HG03045 (cell line): ENCODE measurements at regions not wholly inside any gene's neighbourhood (a gene's known extent, or its start where the extent isn't known, plus 50 kb on each side); places are given as distances from the start of the nearest gene placed in this dataset.
"Not testable (repeated sequence)": the region's sequence is repeated elsewhere in the genome, so short reads cannot be mapped to it uniquely, and the experiment has no call there.

ENCODE experiments used
- ATAC-seq: cut with Tn5 transposase; IDR thresholded peaks from one replicate; pipeline ENCODE4 v1.9.1; 2021; ENCODE audit warnings: mild to moderate bottlenecking, moderate library complexity; ENCODE audit not compliant: unreplicated experiment

DNA sequence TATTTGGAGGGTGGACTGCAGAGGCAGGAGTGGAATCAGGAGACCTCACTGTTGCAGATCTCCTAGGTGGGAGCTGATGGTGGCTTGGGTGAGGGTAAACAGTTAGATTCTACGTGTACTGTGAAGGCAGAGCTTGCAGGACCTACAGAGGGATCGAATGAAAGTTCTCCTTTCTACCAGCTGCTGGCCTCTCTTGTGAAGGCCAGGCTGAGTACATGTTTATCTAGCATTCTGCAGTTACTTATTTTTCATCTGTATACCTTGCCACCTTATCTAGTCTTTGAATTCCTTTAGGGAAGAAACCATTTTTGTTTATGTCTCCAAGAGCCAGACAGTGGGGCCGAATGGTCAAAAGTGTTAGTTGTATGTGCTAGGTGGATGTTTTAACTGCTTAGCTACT lies 57.6 kb downstream of the PTTG1 start:
- no peak for ATAC-seq

DNA sequence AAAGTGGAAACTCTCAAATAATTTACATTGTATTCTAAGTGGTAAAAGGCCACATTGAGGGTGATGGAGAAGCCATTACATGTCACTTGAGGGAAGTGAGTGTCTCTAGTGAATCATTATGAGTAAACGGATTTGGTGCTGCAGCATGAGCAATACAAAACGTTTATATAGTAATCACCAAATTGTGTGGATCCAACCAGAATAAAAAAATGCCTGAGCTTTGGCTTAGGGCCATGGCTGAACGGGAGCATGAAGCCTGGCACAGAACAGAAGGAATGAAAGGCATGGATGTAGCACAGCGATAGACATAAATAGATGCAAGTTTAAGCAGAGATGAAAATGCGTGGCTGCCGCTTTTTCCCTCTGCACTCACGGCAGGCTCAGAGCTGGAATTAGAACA lies 58.3 kb downstream of the PTTG1 start:
- ATAC-seq: no peak

DNA sequence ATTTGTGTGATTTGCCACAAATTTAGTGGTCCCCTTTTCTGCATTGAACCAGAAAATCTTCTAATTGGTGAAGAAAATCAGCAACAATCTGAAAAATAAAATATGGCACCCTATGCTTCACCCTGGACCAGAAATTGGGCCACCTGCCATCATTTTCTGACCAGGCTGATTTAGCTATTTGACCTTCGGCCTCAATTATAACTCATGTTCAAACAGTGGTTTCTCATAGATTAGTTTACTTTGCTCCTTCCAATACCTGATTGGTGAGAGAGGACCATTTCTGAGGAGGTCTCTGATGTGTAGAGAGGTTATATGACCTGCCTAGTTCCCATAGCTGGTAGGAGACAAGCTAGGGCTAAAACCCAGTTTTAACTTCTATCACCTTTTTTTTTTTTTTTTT lies 59.0 kb downstream of the PTTG1 start:
- no peak for ATAC-seq

DNA sequence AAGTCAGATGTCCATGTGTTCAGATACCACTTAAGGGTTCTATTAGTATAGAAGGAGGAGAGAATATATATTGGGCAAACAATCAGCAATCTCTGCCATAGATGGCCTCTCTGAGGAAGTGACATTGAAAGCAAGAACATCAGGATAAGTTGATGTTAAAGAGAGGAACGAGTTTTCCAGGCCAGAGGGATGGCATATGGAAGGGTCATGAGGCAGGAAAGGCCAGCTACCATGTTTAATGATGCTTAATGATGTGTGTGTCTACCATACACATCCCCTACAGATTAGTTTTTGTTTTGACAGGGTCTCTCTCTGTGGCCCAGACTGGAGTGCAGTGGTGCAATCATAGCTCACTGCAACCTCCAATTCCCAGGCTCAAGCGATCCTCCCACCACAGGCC lies 63.0 kb downstream of the PTTG1 start:
- no peak for ATAC-seq

DNA sequence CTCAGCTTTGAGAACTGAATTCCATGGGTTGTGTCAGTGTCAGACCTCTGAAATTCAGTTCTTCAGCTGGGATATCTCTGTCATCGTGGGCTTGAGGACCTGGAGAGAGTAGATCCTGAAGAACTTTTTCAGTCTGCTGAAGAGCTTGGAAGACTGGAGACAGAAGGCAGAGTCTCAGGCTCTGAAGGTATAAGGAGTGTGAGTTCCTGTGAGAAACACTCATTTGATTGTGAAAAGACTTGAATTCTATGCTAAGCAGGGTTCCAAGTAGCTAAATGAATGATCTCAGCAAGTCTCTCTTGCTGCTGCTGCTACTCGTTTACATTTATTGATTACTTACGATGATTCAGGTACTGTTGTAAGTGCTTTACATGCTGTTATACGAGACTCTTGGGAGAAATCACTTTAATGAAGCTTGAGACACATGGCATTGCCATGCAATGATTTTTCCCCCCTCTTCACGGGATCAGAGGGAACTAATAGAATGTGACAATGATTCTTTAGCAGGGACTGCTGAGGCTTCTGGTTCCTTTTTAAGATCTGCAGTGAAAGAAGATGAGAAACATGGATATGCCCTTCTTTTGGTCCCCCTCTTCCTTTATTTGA lies 63.8 kb downstream of the PTTG1 start:
- ATAC-seq: no peak

DNA sequence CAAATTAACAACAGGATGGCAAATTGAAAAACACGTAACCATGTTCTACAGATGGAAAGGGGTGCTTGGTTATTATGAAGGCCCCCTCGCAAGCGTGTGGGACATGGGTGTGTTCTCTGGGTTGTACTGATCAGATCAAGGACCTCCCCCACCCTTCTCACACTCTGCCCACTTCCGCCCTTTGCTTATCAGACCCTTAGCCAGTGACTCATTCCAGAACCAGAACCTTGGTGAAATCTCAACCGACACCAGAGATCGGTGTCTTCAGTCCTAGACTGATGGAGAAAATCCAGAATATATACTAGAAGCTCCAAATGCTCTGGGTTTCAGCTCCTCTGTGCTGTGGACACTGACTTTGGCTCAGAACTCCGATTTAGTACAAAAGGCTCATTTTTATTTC lies 64.9 kb downstream of the PTTG1 start:
- ATAC-seq: peak; percentile 43

DNA sequence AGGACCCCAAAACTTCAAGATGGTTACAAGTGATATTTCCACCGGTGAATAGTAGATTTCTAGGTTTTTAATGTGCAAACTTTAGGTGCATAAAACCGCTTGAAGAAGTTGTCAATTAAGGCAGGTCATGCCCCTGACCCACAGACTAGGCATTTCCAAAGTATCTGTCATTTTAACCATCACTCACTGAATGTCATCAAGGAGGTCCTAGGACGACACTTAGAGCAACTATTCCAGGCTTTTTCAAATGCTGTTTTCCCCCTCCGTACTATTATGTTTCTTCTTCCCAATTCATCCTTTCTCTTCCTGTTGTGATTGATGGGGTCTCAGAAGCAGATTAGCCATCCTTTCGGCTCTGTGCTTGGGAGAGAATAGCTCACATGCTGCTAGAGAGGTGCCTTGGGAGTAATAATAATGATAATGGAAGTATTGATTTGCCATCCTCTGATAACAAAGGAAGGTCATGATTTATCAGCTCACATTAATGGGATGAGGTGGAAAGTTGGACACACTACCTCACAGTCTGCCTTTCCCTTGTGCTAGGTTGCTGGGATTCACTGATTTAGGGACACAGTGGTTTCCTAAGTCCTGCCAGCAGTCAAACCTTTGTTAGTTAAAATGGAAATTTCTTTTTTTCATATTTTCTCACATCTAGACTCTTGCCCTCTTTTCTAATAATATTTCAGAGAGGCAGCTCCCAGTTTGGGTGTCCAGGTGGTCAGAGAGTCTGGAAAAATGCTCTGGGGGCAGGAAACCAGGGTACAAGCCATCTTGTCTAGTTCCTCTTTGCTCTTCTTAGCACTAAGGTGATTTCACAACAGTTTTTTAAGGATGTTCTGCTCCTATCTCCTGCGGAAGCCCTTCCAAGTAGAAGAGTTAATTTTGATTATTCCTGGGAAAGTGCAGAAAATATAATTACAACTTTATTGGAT lies 67.0 kb downstream of the PTTG1 start:
- ATAC-seq: no peak

DNA sequence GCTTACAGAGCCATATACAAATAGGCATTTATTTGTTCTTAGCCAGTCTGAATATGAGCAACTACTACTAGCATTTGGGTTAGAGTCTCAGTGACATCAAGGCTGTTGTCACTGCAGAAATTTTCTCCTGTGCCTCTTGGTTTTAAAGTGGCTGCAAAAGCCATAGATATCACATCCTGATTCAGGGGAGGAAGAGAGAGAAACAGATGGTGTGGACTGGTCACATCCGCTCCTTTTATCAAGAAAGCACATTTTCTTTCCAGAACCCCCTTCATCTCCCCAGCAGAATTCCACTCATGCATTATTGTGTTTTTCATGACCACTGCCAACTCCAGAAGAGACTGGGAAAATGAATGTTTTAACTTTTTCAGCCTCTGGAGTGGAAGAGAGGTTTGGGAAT lies 69.8 kb downstream of the PTTG1 start:
- ATAC-seq: no peak

DNA sequence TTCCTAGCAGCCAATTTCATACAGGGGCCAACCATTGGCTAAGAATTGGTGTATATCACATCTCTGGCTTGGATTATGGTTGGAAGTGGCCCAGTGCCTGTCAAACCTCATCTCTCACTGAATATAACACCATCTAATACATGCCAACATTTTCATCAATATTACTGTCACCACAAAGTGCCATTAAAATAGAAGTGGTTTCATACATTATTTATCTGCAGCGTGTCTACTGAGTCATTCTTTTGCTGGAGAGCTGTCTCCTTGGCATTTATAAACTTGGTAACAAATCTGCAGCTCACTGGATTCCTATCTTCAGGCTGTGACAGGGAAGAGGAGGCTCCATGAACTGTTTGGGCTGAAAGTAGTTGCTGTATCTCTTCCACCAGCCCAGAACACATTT lies 70.9 kb downstream of the PTTG1 start:
- no peak for ATAC-seq

DNA sequence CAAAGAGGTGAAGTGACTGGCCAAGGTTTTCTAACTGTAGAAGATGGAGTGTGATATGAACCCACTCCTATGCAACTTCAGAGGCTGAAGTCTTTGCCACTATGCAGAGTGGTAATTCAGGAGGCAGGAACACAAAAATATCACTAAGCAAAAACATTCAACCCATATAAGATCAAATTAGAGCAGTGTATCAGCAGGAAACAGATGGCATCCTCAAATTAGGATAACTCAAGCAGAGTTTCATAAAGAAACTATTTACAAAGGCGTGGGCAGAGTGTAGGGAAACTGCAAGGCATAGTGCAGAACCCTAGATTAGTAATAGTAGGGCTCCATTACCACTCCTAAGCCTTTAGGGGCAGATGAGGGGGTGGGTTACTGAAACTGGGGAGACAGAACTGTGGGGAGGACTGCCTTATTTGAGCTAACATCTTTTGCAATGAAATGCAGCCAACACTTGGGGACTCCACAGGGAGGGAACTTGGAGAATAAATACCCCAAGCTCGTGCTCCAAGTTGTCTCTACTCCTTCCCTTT lies 72.2 kb downstream of the PTTG1 start:
- ATAC-seq: no peak

DNA sequence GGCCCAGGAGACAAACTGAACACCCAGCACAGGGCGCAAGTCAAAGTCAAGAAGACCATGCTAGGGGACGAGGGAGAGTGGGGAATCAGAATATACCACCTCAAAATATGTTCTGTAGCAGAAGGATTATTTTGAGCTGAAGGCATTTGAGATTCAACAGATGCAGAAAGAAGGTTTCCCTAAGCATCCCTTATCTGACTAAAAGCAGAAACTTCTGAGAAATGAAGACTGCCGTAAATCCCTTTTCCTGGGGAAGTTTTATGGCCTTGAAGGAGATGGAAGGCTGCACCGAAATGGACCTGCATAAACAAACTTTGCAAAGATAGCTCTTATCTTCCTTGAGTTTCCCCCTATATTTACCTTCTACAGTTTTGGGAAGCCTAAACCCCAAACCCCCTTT lies 72.8 kb downstream of the PTTG1 start:
- ATAC-seq: no peak

DNA sequence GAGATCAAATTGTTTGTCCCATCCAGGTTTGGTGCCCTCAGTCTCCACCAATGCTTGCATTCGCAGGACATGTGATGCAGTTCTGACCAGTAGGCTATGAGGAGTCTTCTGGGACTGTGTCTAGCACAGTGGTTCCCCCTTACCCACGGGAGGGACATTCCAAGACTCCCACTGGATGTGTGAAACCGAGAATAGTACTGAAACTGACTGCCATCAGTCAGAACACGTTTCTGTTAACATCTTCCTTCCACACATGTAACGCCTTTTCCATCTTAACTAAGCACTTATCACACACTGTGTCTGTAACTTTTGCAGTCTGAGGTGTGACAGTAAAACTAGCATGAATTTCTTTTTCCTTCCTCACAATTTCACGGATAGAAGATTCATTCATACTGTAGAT lies 74.7 kb downstream of the PTTG1 start:
- peak; percentile 67 for ATAC-seq

DNA sequence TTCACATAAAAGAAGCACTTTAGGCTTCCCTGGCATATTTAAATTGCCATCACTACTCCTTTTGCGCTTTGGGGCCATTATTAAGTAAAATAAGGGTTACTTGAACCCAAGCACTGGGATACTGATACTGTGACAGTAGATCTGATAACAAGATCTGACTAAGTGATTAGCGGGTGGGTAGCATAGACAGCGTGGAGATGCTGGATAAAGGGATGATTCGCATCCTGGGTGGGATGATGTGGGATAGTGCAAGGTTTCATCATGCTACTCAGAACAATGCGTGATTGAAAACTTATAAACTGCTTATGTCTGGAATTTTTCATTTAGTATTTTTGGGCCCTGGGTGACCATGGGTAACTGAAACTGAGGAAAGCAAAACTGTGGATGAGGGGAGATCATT lies 75.1 kb downstream of the PTTG1 start:
- ATAC-seq: no peak

DNA sequence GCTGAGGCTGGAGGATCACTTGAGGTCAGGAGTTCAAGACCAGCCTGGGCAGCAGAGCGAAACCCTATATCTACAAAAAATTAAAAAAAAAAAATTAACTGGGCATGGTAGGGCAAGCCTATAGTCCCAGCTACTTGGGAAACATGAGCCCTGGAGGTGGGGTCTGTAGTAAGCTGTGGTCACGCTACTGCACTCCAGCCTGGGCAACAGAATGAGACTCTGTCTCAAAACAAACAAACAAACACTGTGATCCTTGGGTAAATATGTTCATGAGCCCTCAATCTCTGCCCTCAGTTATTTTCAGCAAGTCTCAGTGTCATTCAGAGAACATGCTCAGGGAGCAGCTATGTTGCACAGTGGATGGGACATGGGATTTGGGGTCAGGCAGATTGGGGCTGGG lies 76.2 kb downstream of the PTTG1 start:
- ATAC-seq: no peak

DNA sequence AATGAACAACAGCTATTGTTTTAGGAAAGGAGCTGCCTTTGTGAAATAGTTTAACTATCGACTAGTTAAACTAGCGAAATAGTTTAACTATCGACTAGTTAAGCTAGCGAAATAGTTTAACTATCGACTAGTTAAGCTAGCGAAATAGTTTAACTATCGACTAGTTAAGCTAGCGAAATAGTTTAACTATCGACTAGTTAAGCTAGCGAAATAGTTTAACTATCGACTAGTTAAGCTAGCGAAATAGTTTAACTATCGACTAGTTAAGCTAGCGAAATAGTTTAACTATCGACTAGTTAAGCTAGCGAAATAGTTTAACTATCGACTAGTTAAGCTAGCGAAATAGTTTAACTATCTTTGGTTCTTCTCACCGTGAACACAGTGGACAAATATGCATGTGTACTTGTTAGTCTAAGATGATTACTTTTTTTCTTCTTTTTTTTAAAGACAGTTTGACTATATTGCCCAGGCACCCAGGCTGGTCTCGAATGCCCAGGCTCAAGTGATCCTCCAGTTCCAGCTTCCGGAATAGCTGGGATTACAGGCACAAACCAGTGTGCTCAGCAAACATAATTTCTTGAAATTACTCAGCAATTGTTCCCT lies 76.9 kb downstream of the PTTG1 start:
- not testable (repeated sequence) for ATAC-seq

DNA sequence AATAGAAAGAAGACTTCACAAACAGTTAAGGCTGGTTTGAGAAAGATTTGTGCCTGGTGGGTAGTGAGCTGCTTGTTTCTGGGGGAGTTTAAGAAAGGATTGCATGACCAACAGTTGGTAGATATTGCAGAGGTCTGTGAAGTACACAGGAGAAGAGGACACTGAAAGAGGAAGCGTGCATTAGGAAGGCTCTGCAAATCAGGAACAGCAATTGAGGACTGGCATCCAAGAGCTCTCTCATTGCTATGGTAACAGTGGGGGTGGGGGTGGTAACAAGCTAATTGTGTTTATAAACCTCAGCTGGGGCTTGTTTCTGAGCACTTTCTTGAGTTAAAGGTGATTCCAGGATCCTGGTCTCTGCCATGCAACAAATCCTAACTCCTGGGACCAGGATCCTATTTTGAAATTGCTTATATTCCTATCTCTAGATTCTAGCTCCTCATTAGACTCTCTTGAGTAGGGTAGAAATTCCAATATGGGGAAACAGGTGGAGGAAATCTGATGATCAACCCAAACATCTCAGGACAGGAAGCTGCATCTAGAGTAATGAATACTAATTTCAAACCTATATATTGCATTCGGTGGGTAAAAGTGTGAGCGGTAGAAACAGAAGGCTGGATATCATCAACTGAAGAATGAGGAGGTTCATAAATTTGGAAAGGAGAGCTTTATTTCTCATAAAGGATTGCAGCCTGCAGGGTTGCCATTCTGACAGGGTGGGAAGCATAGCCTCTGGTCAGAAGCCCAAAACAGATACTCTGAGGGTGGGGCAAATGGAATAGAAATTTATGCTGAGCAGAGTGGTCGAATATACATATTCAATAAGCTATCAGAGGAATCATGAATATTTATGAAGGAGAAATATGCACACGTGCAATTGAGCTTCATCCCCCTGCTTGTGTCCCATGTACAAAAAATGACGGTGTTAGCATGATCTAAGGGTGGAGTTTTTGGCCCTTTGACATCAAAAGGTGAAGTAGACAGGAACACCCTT lies 79.4 kb downstream of the PTTG1 start:
- no peak for ATAC-seq

DNA sequence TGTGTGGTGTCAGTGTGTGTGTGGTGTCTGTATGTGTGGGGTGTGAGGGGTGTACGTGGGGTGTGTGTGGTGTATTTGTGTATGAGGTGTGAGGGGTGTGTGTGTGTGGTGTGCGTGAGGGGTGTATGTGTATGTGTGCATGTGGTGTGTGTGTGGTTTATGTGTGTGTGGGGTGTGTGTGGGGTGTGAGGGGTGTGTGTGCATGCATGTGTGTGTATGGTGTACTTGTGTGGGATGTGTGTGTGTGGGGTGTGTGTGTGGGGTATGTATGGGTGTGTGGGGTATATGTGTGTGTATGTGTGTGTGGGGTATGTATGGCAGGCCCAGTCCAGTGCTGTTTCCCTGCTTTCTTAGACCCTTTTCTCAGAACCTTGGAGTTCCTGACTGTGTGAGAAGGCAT lies 83.3 kb downstream of the PTTG1 start:
- ATAC-seq: no peak

DNA sequence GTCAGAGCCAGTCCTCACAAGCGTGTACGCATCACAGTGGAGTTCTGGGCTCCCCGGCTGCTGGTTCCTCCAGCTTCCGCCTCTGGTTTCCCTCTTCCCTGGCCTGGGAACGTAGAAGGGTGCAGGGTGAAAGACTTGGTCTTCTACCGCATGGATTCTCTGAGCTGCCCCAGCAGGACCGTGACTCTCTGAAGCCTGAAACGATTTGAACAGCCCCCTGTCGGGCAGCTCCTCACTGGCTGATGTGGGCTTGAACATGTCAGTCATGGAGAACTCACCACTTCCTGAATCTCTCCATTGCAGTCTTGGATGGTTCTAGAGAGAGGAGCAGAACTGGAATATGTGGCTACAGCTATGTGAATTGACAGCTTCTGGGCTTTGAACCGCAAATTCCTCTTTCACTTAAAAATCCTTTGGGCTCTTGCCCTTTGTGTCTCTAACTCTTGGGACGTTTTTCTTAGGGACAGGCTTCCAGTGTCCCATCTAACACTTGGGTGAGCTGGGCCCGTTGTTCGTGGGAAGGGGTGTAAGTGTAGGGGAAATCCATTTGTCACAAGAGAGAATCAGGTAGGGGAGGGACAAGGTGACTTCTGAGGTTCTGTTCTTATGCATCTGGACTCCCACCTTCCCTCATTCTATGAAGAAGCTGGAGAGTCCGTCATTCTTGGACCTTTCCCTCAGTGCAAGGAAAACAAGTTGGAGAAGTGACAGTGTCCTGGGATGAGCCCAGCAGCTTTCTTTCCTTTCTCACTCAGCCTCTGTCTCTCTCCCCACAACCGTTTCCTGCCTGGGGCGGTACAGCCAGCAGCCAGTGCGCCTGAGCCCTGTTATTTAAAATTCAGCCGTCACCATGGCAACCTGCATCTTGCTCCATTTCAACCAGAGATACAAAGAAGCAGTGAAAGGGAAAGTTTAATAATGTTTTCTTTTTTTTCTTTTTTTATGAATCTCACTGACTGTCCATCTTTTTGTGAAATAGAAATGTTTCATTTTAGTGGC lies 84.7 kb downstream of the PTTG1 start:
- ATAC-seq: peak; percentile 72

DNA sequence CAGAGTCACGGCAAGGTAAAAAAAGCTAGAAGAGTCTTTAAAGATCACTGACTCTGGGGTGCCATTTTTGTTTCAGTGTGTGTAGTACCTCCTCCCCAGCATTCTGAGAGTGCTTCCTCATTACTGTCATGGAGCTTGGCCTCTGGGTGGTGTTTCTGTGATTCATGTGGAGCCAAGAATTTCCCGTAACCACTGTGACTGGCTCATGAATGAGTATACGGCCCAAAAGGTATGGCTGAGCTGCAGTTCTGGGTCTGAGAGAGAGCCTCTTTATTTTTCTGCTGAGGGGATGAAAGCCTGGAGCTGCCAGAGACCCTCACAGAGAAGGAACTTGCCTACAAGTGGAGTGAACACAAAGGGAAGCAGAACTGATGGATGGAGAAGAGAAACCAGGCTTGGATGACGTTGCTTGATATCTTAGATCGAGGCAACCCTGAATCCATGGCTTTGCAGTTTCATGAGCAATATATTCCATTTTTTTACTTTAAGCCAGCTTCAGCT lies 85.6 kb downstream of the PTTG1 start:
- peak; percentile 42 for ATAC-seq
